ENCODE measurements at regions not wholly inside any gene's neighbourhood (a gene's known extent, or its start where the extent isn't known, plus 50 kb on each side); places are given as distances from the start of the nearest gene placed in this dataset.

DNA sequence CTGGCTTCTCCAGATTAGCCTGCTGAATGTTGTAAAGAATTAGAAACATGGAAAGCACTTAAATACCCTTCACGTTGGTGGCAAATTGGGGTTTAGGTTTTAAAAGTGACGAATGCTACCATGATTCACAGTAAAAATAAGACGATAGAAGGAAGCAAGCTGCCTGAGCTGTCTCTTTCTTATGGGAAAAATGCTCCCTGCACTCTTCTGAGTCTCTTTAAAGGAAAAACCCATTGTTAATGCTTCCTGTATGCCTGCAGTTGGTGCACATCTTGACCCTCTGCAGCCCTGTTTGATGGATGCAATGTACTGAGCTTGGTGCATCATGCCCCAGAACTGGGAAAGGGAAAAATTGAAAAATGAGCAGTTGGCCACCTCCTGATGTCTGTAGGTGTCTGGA, 258.6 kb upstream of the RASGRP1 start:
- in situ Hi-C loops (cut with HindIII; ENCODE audit: extremely low pct_ligation_motif_present, low pct_unique_long_range_greater_than_20kb) = no loop called here
- Histone ChIP-seq H2AFZ (ENCODE audit: low read length) (no peak overlapping the region), H3K9me3 (ENCODE audit: low read length) (no peaks in the 10 kb centered on the region), H3K4me3 (replicated peaks in 1 of 3; ENCODE audit: insufficient read depth in 1 of 3, low read depth in 2 of 3, low read length in 3 of 3) (no peak overlapping the region), H3K9ac (ENCODE audit: insufficient read depth, low read depth, low read length) (no peak overlapping the region), H3K4me1 (ENCODE audit: insufficient read depth, low read length) (no peaks in the 10 kb centered on the region), H3K4me2 (ENCODE audit: low read depth, low read length) (no peak overlapping the region), H4K20me1 (ENCODE audit: insufficient read depth, low read length) (no peaks in the 10 kb centered on the region), H3K27me3 (ENCODE audit: control insufficient read depth in 1 of 2, insufficient read depth in 2 of 2, low read length in 2 of 2) (no peaks in the 10 kb centered on the region), H3K27ac (ENCODE audit: extremely low read length, insufficient read depth, low read length) (no peak overlapping the region), H3K36me3 (replicated peaks in 1 of 2; ENCODE audit: control insufficient read depth in 1 of 2, insufficient read depth in 2 of 2, low read length in 2 of 2) (no peaks in the 10 kb centered on the region), H3K79me2 (ENCODE audit: insufficient read depth, low read length) (no peaks in the 10 kb centered on the region)
- intact Hi-C loops (cut with micrococcal nuclease; ENCODE audit: unreplicated experiment) = no loop called here
- ChIA-PET POLR2A (no interaction called here), CTCF (ENCODE audit: low intra/inter-chr PET ratio, low total read pairs) (no interaction called here)
- BruUV-seq (replicated peaks) = no TSS peak
- TF ChIP-seq, protein P1, sequence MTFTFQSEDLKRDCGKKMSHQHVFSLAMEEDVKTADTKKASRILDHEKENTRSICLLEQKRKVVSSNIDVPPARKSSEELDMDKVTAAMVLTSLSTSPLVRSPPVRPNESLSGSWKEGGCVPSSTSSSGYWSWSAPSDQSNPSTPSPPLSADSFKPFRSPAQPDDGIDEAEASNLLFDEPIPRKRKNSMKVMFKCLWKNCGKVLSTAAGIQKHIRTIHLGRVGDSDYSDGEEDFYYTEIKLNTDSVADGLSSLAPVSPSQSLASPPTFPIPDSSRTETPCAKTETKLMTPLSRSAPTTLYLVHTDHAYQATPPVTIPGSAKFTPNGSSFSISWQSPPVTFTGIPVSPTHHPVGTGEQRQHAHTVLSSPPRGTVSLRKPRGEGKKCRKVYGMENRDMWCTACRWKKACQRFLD (CRISPR knock-in tag; IDR thresholded peaks at IDR 0.05; ENCODE audit: borderline replicate concordance) = no peak
- TF ChIP-seq HDAC2 (CRISPR knock-in tag; IDR thresholded peaks at IDR 0.05) (no peak), NFIB (CRISPR knock-in tag; IDR thresholded peaks at IDR 0.05; ENCODE audit: borderline replicate concordance) (no peak), MBNL3 (CRISPR knock-in tag; conservative IDR thresholded peaks at IDR 0.05) (no peak), MAF1 (CRISPR knock-in tag; IDR thresholded peaks at IDR 0.05; ENCODE audit: borderline replicate concordance) (no peak), FOXO1 (CRISPR knock-in tag; IDR thresholded peaks at IDR 0.05) (no peak), SMYD3 (CRISPR knock-in tag; IDR thresholded peaks at IDR 0.05) (no peak), ZNF20 (CRISPR knock-in tag; IDR thresholded peaks at IDR 0.05) (no peak), ZNF235 (CRISPR knock-in tag; IDR thresholded peaks at IDR 0.05; ENCODE audit: borderline replicate concordance) (no peak), NR1H2 (CRISPR knock-in tag; IDR thresholded peaks at IDR 0.05; ENCODE audit: borderline replicate concordance, low read depth) (no peak), SKI (IDR thresholded peaks at IDR 0.05; ENCODE audit: partially characterized antibody) (no peak)
- TF ChIP-seq, protein P2, sequence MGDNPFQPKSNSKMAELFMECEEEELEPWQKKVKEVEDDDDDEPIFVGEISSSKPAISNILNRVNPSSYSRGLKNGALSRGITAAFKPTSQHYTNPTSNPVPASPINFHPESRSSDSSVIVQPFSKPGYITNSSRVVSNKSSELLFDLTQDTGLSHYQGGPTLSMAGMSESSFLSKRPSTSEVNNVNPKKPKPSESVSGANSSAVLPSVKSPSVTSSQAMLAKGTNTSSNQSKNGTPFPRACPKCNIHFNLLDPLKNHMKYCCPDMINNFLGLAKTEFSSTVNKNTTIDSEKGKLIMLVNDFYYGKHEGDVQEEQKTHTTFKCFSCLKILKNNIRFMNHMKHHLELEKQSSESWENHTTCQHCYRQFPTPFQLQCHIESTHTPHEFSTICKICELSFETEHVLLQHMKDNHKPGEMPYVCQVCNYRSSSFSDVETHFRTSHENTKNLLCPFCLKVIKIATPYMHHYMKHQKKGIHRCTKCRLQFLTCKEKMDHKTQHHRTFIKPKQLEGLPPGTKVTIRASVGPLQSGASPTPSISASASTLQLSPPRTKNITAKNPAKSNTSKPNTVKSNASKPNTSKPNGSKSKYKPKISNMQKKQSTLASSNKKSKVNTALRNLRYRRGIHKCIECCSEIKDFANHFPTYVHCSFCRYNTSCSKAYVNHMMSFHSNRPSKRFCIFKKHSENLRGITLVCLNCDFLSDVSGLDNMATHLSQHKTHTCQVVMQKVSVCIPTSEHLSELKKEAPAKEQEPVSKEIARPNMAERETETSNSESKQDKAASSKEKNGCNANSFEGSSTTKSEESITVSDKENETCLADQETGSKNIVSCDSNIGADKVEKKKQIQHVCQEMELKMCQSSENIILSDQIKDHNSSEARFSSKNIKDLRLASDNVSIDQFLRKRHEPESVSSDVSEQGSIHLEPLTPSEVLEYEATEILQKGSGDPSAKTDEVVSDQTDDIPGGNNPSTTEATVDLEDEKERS (CRISPR knock-in tag; IDR thresholded peaks at IDR 0.05) = no peak
- TF ChIP-seq, protein P3, sequence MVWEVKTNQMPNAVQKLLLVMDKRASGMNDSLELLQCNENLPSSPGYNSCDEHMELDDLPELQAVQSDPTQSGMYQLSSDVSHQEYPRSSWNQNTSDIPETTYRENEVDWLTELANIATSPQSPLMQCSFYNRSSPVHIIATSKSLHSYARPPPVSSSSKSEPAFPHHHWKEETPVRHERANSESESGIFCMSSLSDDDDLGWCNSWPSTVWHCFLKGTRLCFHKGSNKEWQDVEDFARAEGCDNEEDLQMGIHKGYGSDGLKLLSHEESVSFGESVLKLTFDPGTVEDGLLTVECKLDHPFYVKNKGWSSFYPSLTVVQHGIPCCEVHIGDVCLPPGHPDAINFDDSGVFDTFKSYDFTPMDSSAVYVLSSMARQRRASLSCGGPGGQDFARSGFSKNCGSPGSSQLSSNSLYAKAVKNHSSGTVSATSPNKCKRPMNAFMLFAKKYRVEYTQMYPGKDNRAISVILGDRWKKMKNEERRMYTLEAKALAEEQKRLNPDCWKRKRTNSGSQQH (CRISPR knock-in tag; IDR thresholded peaks at IDR 0.05; ENCODE audit: low read depth) = no peak
- TF ChIP-seq, protein P4, sequence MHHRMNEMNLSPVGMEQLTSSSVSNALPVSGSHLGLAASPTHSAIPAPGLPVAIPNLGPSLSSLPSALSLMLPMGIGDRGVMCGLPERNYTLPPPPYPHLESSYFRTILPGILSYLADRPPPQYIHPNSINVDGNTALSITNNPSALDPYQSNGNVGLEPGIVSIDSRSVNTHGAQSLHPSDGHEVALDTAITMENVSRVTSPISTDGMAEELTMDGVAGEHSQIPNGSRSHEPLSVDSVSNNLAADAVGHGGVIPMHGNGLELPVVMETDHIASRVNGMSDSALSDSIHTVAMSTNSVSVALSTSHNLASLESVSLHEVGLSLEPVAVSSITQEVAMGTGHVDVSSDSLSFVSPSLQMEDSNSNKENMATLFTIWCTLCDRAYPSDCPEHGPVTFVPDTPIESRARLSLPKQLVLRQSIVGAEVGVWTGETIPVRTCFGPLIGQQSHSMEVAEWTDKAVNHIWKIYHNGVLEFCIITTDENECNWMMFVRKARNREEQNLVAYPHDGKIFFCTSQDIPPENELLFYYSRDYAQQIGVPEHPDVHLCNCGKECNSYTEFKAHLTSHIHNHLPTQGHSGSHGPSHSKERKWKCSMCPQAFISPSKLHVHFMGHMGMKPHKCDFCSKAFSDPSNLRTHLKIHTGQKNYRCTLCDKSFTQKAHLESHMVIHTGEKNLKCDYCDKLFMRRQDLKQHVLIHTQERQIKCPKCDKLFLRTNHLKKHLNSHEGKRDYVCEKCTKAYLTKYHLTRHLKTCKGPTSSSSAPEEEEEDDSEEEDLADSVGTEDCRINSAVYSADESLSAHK (CRISPR knock-in tag; IDR thresholded peaks at IDR 0.05; ENCODE audit: borderline replicate concordance) = no peak
- ATAC-seq (no peak), DNase-seq (ENCODE audit: low spot score) (no peak), FAIRE-seq (no peak)
- WGBS (ENCODE audit: low lambda C conversion rate) = 0% methylated on average over 3 of the region's 3 CpGs
